ENCODE measurements at regions not wholly inside any gene's neighbourhood (a gene's known extent, or its start where the extent isn't known, plus 50 kb on each side); places are given as distances from the start of the nearest gene placed in this dataset.

DNA sequence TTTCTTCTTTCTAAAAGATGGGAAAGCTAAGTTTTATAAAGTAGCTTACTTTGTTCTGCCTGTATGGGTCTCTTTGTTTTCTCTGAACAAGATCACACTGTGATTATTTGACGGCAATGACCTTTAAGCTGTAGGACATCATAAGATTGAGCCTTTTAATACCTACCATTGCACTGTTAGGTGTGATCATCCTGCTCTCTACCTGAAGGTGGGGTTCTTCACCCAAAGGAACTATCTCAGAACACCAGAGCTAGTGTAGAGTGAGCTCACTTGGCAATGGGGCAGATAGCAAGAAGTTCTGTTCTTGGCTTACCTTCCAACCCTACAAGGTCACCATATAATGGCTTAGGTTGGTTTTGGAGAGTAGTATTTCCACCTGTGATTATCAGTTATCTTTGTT lies 200.2 kb downstream of the SPATA31D1 start:
- no peak overlapping the region for H3K4me2 ChIP-seq (ENCODE audit: low read depth, low read length, poor library complexity, severe bottlenecking)
- no peaks in the 10 kb centered on the region for H4K20me1 ChIP-seq (ENCODE audit: insufficient read depth, low read length, poor library complexity, severe bottlenecking)
- H3K36me3 ChIP-seq (ENCODE audit: insufficient read depth, low read length): no peaks in the 10 kb centered on the region
- H3K9me2 ChIP-seq (replicated peaks; ENCODE audit: low read depth, low read length): no peaks in the 10 kb centered on the region
- H2AFZ ChIP-seq (ENCODE audit: low read length): no peak overlapping the region
- peaks cover 31% of the 10 kb centered on the region for H3K4me1 ChIP-seq (ENCODE audit: insufficient read depth, low read length, poor library complexity, severe bottlenecking)
- H3K4me3 ChIP-seq (ENCODE audit: low read length, poor library complexity, severe bottlenecking): no peak overlapping the region
- no peaks in the 10 kb centered on the region for H3K79me2 ChIP-seq (ENCODE audit: insufficient read depth, low read length)
- TF ChIP-seq, protein P1, sequence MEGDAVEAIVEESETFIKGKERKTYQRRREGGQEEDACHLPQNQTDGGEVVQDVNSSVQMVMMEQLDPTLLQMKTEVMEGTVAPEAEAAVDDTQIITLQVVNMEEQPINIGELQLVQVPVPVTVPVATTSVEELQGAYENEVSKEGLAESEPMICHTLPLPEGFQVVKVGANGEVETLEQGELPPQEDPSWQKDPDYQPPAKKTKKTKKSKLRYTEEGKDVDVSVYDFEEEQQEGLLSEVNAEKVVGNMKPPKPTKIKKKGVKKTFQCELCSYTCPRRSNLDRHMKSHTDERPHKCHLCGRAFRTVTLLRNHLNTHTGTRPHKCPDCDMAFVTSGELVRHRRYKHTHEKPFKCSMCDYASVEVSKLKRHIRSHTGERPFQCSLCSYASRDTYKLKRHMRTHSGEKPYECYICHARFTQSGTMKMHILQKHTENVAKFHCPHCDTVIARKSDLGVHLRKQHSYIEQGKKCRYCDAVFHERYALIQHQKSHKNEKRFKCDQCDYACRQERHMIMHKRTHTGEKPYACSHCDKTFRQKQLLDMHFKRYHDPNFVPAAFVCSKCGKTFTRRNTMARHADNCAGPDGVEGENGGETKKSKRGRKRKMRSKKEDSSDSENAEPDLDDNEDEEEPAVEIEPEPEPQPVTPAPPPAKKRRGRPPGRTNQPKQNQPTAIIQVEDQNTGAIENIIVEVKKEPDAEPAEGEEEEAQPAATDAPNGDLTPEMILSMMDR (conservative IDR thresholded peaks at IDR 0.05; ENCODE audit: low read length): peak; percentile 42
- no peak for TF ChIP-seq EZH2phosphoT487 (IDR thresholded peaks at IDR 0.05; ENCODE audit: borderline replicate concordance)
- H3K9me3 ChIP-seq (ENCODE audit: insufficient read depth, low read depth, low read length): peaks cover 3% of the 10 kb centered on the region; the same call in 1 of the 2 replicates
- H3K27me3 ChIP-seq (ENCODE audit: insufficient read depth, low read length, poor library complexity, severe bottlenecking): no peaks in the 10 kb centered on the region
- H3F3A ChIP-seq (ENCODE audit: low read depth): no peaks in the 10 kb centered on the region; the same call in 1 of the 2 replicates
- no peak overlapping the region for H3K9ac ChIP-seq (ENCODE audit: low read depth, low read length, poor library complexity, severe bottlenecking)

DNA sequence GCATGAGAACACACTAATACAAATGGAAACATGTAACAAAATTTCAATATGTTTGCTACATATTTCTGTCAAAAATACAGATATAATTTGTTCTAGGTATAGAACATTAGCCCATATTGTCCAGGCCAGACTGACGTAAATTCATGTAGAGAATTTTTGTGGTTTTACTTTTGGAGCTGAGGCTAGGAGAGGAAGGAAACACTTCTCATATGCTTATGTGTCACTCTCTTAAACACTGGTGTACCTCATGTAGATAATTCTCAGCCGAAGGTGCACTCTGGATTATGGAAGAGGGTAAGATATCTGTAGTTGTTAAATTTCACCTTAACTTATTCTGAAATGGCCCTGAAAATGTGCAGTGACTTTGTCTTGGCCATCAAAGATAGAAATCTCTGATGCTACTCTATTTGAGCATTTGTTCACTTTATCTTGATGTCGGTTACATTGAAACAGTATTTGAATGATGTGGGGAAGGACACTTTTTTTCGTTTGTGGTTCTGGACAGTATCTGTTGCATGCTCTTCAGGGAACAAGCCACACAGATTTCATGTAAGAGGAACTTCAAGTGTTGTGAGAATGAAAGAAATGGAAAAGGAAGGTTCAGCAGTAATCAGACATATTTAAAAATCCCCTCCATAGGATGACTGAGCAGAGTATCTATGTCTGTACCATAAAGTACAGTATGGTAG lies 202.7 kb downstream of the SPATA31D1 start:
- no peaks in the 10 kb centered on the region for H3K9me2 ChIP-seq (replicated peaks; ENCODE audit: low read depth, low read length)
- H3K9me3 ChIP-seq (ENCODE audit: insufficient read depth, low read depth, low read length): peaks cover 3% of the 10 kb centered on the region; the same call in 1 of the 2 replicates
- peaks cover 20% of the 10 kb centered on the region for H3K4me1 ChIP-seq (ENCODE audit: insufficient read depth, low read length, poor library complexity, severe bottlenecking)
- H3K4me2 ChIP-seq (ENCODE audit: low read depth, low read length, poor library complexity, severe bottlenecking): peak overlapping the region; percentile 12
- H3K36me3 ChIP-seq (ENCODE audit: insufficient read depth, low read length): no peaks in the 10 kb centered on the region
- H3F3A ChIP-seq (ENCODE audit: low read depth): no peaks in the 10 kb centered on the region; the same call in 1 of the 2 replicates
- H3K4me3 ChIP-seq (ENCODE audit: low read length, poor library complexity, severe bottlenecking): no peak overlapping the region
- no peak overlapping the region for H2AFZ ChIP-seq (ENCODE audit: low read length)
- no peaks in the 10 kb centered on the region for H3K79me2 ChIP-seq (ENCODE audit: insufficient read depth, low read length)
- TF ChIP-seq, protein P1 (conservative IDR thresholded peaks at IDR 0.05; ENCODE audit: low read length): no peak
- no peak for TF ChIP-seq EZH2phosphoT487 (IDR thresholded peaks at IDR 0.05; ENCODE audit: borderline replicate concordance)
- H3K27me3 ChIP-seq (ENCODE audit: insufficient read depth, low read length, poor library complexity, severe bottlenecking): no peaks in the 10 kb centered on the region
- no peak overlapping the region for H3K9ac ChIP-seq (ENCODE audit: low read depth, low read length, poor library complexity, severe bottlenecking)
- H4K20me1 ChIP-seq (ENCODE audit: insufficient read depth, low read length, poor library complexity, severe bottlenecking): no peaks in the 10 kb centered on the region

DNA sequence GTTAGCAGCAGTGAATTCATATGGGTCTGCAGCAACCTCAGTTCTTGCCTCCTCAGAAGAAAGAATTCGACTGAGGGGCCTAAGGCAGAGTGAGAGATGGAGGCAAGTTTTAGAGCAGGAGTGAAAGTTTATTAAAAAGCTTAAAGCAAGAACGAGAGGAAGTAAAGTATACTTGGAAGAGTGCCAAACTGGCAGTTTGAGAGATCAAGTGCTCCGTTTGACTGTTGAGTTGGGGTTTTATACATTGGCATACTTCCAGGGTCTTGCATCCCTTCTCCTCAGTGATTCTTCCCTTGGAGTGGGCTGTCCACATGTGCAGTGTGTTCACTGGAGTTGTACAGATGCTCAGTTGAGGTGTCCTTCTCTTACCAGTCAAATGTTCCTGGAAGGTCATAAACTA lies 203.6 kb downstream of the SPATA31D1 start:
- Histone ChIP-seq H3K4me2 (ENCODE audit: low read depth, low read length, poor library complexity, severe bottlenecking) (no peak overlapping the region), H3K4me1 (ENCODE audit: insufficient read depth, low read length, poor library complexity, severe bottlenecking) (peaks cover 20% of the 10 kb centered on the region)

More for the DNA sequence above, 203.6 kb downstream of the SPATA31D1 start:
- Histone ChIP-seq H3K9ac (ENCODE audit: low read depth, low read length, poor library complexity, severe bottlenecking) (no peak overlapping the region), H3K36me3 (ENCODE audit: insufficient read depth, low read length) (no peaks in the 10 kb centered on the region), H3K9me2 (replicated peaks; ENCODE audit: low read depth, low read length) (no peaks in the 10 kb centered on the region), H4K20me1 (ENCODE audit: insufficient read depth, low read length, poor library complexity, severe bottlenecking) (no peaks in the 10 kb centered on the region), H3K9me3 (ENCODE audit: insufficient read depth, low read depth, low read length) (peaks cover 3% of the 10 kb centered on the region; the same call in 1 of the 2 replicates), H3K79me2 (ENCODE audit: insufficient read depth, low read length) (no peaks in the 10 kb centered on the region), H2AFZ (ENCODE audit: low read length) (no peak overlapping the region), H3K4me3 (ENCODE audit: low read length, poor library complexity, severe bottlenecking) (no peak overlapping the region), H3F3A (ENCODE audit: low read depth) (no peaks in the 10 kb centered on the region; the same call in 1 of the 2 replicates), H3K27me3 (ENCODE audit: insufficient read depth, low read length, poor library complexity, severe bottlenecking) (no peaks in the 10 kb centered on the region)
- no peak for TF ChIP-seq EZH2phosphoT487 (IDR thresholded peaks at IDR 0.05; ENCODE audit: borderline replicate concordance)
- TF ChIP-seq, protein P1 (conservative IDR thresholded peaks at IDR 0.05; ENCODE audit: low read length): no peak

All from Loucy (cell line).